GM12874 (cell line): ENCODE measurements at regions not wholly inside any gene's neighbourhood (a gene's known extent, or its start where the extent isn't known, plus 50 kb on each side); places are given as distances from the start of the nearest gene placed in this dataset.

Experiments
- TF ChIP-seq, protein P1 (sequence below): IDR thresholded peaks from 2 replicates; pipeline ENCODE4 v1.5.1; 2011; ENCODE audit warnings: low read depth, mild to moderate bottlenecking, control low read depth, low read length, moderate library complexity; ENCODE audit not compliant: insufficient read depth

DNA sequence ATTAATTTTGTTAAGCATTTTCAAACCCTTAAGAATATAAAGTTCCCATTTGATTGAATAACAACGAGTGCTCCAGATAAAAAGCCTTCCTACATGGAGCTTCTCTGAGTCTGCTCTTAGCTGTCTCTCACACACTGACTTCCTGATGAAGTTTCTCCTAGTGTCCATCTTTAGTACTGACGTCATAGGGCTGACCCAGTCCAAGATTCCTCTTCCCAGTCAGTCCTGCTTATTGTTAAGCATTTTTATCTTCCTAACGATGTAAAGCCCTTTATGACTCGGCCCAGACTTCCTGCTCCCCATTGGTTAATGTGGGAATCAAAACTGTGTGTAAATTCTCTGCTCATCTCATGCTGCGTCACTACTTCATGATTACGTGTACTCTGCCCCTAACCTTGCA lies 398.8 kb downstream of the TFEC start:
- TF ChIP-seq, protein P1, sequence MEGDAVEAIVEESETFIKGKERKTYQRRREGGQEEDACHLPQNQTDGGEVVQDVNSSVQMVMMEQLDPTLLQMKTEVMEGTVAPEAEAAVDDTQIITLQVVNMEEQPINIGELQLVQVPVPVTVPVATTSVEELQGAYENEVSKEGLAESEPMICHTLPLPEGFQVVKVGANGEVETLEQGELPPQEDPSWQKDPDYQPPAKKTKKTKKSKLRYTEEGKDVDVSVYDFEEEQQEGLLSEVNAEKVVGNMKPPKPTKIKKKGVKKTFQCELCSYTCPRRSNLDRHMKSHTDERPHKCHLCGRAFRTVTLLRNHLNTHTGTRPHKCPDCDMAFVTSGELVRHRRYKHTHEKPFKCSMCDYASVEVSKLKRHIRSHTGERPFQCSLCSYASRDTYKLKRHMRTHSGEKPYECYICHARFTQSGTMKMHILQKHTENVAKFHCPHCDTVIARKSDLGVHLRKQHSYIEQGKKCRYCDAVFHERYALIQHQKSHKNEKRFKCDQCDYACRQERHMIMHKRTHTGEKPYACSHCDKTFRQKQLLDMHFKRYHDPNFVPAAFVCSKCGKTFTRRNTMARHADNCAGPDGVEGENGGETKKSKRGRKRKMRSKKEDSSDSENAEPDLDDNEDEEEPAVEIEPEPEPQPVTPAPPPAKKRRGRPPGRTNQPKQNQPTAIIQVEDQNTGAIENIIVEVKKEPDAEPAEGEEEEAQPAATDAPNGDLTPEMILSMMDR, result no peak

GRCh38 chr7:115630049-115630448 lies 400.5 kb downstream of the TFEC start:
- TF ChIP-seq, protein P1, result no peak

DNA sequence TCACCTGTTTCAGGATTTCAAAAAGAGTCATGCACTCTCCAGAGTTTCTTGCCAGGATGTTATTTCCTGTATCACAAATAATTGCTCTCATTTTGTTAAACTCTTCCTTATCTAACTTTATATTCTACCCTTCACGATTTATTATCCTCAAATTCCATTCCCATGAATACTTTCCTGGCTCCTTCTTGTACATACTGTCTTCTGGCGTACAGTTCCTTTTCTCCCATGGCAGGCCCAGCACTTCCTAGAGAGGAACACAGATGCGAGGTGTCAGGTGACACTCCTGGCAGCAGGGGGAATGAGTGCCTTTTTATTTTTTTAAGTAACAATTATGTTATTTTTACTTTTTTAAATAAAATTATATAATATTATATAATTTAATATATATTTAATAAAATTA lies 411.9 kb downstream of the TFEC start:
- TF ChIP-seq, protein P1, result no peak

- TF ChIP-seq, protein P1, result no peak
These were observed 416.7 kb downstream of the TFEC start for GRCh38 chr7:115613836-115614235.

- TF ChIP-seq, protein P1, result no peak
These were observed 427.1 kb downstream of the TFEC start for GRCh38 chr7:115603416-115603815.

GRCh38 chr7:115600207-115600606 lies 430.4 kb downstream of the TFEC start:
- TF ChIP-seq, protein P1, result no peak

DNA sequence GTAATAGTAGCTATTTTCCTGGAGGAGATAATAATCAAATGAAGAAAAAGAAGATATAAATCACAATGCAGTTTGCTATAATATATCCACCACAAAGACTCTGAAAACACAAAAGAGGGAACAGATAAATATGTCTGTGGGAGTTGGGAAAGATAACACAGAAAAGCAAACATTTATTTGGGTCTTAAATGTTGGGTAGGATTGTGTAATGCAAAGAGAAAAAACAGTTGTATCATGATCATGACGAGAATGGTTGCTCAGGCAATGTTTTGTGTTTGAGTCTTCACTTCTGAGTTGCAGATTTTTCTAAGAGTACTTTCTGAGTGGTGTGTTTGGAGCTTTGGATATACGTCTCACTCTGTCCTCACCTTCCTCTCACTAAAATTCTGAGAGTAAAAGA lies 437.5 kb downstream of the TFEC start:
- TF ChIP-seq, protein P1, result no peak
